ENCODE measurements at regions not wholly inside any gene's neighbourhood (a gene's known extent, or its start where the extent isn't known, plus 50 kb on each side); places are given as distances from the start of the nearest gene placed in this dataset.

GRCh38 chr2:53407363-53408080, 360.1 kb upstream of the CHAC2 start:
- Histone ChIP-seq H3K27ac (no peak overlapping the region), H3K4me3 (ENCODE audit: low read depth in 1 of 2, low read length in 1 of 2) (no peak overlapping the region), H3K4me1 (ENCODE audit: control insufficient read depth in 1 of 2, insufficient read depth in 1 of 2, low read depth in 1 of 2, low read length in 1 of 2) (no peaks in the 10 kb centered on the region), H3K36me3 (no peaks in the 10 kb centered on the region), H3K9me3 (no peaks in the 10 kb centered on the region), H3K27me3 (no peaks in the 10 kb centered on the region)
- TF ChIP-seq CTCF (IDR thresholded peaks at IDR 0.05), result no peak

GRCh38 chr2:53403792-53404413, 363.7 kb upstream of the CHAC2 start:
- Histone ChIP-seq H3K9me3 (no peaks in the 10 kb centered on the region), H3K4me3 (ENCODE audit: low read depth in 1 of 2, low read length in 1 of 2) (no peak overlapping the region), H3K36me3 (no peaks in the 10 kb centered on the region), H3K27ac (no peak overlapping the region), H3K4me1 (ENCODE audit: control insufficient read depth in 1 of 2, insufficient read depth in 1 of 2, low read depth in 1 of 2, low read length in 1 of 2) (no peaks in the 10 kb centered on the region), H3K27me3 (no peaks in the 10 kb centered on the region)
- TF ChIP-seq CTCF (IDR thresholded peaks at IDR 0.05), result no peak

GRCh38 chr2:53397085-53397484, 370.5 kb upstream of the CHAC2 start:
- no peak for TF ChIP-seq CTCF (IDR thresholded peaks at IDR 0.05)
- Histone ChIP-seq H3K36me3 (no peaks in the 10 kb centered on the region), H3K27ac (no peak overlapping the region)

GRCh38 chr2:53381271-53381670, 386.3 kb upstream of the CHAC2 start:
- Histone ChIP-seq H3K36me3 (no peaks in the 10 kb centered on the region), H3K4me3 (ENCODE audit: low read depth in 1 of 2, low read length in 1 of 2) (no peak overlapping the region), H3K27me3 (no peaks in the 10 kb centered on the region), H3K27ac (no peak overlapping the region), H3K9me3 (no peaks in the 10 kb centered on the region), H3K4me1 (ENCODE audit: control insufficient read depth in 1 of 2, insufficient read depth in 1 of 2, low read depth in 1 of 2, low read length in 1 of 2) (no peaks in the 10 kb centered on the region)
- TF ChIP-seq CTCF (IDR thresholded peaks at IDR 0.05), result no peak

More at GRCh38 chr2:53397085-53397484, 370.5 kb upstream of the CHAC2 start:
- no peak overlapping the region for H3K4me3 ChIP-seq (ENCODE audit: low read depth in 1 of 2, low read length in 1 of 2)
- no peaks in the 10 kb centered on the region for H3K27me3 ChIP-seq
- no peaks in the 10 kb centered on the region for H3K9me3 ChIP-seq
- no peaks in the 10 kb centered on the region for H3K4me1 ChIP-seq (ENCODE audit: control insufficient read depth in 1 of 2, insufficient read depth in 1 of 2, low read depth in 1 of 2, low read length in 1 of 2)

- Histone ChIP-seq H3K27ac (no peak overlapping the region), H3K4me3 (ENCODE audit: low read depth in 1 of 2, low read length in 1 of 2) (no peak overlapping the region), H3K27me3 (no peaks in the 10 kb centered on the region), H3K9me3 (no peaks in the 10 kb centered on the region), H3K4me1 (ENCODE audit: control insufficient read depth in 1 of 2, insufficient read depth in 1 of 2, low read depth in 1 of 2, low read length in 1 of 2) (no peaks in the 10 kb centered on the region), H3K36me3 (no peaks in the 10 kb centered on the region)
- no peak for TF ChIP-seq CTCF (IDR thresholded peaks at IDR 0.05)
These were observed 388.1 kb upstream of the CHAC2 start for GRCh38 chr2:53379547-53379946.
